Prostate gland (tissue), 2 donors: ENCODE measurements at regions not wholly inside any gene's neighbourhood (a gene's known extent, or its start where the extent isn't known, plus 50 kb on each side); places are given as distances from the start of the nearest gene placed in this dataset.

Experiments
- POLR2AphosphoS5 ChIP-seq: sonication (generic); formaldehyde crosslinking; IDR thresholded peaks from one replicate; pipeline ENCODE4 v1.6.1; 2017; ENCODE audit warnings: antibody characterized with exemption
- TF ChIP-seq, protein P1 (sequence below), 4 experiments: fragments of 200-600 bp in 2 of 4; fragments of 450-650 bp in 2 of 4; sonication (generic) in 2 of 4; IDR thresholded peaks; 1 replicate in 3 of 4; 2 replicates in 1 of 4; pipeline ENCODE4 v1.5.1; 2016 to 2019; ENCODE audit warnings: antibody characterized with exemption in 4 of 4, mild to moderate bottlenecking in 2 of 4, moderate library complexity in 2 of 4

DNA sequence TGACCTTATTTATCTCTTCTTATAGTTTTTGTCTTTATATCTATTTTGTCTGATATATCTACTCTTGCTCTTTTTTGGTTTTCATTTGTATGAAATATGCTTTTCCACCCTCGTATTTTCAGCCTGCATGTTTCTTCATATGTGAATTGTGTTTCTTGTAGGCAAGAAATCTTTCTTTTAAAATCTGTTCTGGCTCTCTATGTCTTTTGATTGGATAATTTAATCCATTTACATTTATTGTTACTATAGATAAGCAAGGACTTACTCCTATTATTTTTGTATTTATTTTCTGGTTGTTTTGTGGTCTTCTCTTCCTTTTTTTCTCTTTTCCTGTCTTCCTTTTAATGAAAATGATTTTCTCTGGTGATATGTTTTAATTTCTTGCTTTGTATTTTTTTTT, 403.1 kb downstream of the DCAF12L2 start:
- TF ChIP-seq, protein P1, sequence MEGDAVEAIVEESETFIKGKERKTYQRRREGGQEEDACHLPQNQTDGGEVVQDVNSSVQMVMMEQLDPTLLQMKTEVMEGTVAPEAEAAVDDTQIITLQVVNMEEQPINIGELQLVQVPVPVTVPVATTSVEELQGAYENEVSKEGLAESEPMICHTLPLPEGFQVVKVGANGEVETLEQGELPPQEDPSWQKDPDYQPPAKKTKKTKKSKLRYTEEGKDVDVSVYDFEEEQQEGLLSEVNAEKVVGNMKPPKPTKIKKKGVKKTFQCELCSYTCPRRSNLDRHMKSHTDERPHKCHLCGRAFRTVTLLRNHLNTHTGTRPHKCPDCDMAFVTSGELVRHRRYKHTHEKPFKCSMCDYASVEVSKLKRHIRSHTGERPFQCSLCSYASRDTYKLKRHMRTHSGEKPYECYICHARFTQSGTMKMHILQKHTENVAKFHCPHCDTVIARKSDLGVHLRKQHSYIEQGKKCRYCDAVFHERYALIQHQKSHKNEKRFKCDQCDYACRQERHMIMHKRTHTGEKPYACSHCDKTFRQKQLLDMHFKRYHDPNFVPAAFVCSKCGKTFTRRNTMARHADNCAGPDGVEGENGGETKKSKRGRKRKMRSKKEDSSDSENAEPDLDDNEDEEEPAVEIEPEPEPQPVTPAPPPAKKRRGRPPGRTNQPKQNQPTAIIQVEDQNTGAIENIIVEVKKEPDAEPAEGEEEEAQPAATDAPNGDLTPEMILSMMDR (IDR thresholded peaks at IDR 0.05) = no peak
- no peak for TF ChIP-seq POLR2AphosphoS5
